Fibroblast of skin of left biceps (primary cell): ENCODE measurements at regions not wholly inside any gene's neighbourhood (a gene's known extent, or its start where the extent isn't known, plus 50 kb on each side); places are given as distances from the start of the nearest gene placed in this dataset.

ENCODE experiments used
- DNase-seq, 2 experiments: peaks; one replicate each; pipeline ENCODE4 v3.0.0-alpha.2; 2013; ENCODE audit warnings: low read depth in 2 of 2

- no peak for DNase-seq
Observed at GRCh38 chr14:58887931-58888330, 250.2 kb downstream of the DACT1 start.

- peak; percentile 92 for DNase-seq
Observed at GRCh38 chr14:58898655-58899316, 261.0 kb downstream of the DACT1 start.

GRCh38 chr14:58899317-58899713 lies 261.6 kb downstream of the DACT1 start:
- DNase-seq: peak; percentile 68 to 70

GRCh38 chr14:58901826-58902225 lies 264.1 kb downstream of the DACT1 start:
- no peak for DNase-seq

GRCh38 chr14:58904776-58905175 lies 267.0 kb downstream of the DACT1 start:
- no peak for DNase-seq

GRCh38 chr14:58907803-58908202 lies 270.0 kb downstream of the DACT1 start:
- DNase-seq: no peak

- DNase-seq: no peak
Observed at GRCh38 chr14:58912287-58912686, 274.5 kb downstream of the DACT1 start.

- DNase-seq: no peak
Observed at GRCh38 chr14:58912799-58913432, 275.2 kb downstream of the DACT1 start.

- DNase-seq: no peak
Observed at GRCh38 chr14:58914279-58914855, 274.1 kb upstream of the DAAM1 start.

- no peak for DNase-seq
Observed at GRCh38 chr14:58915646-58916045, 272.8 kb upstream of the DAAM1 start.

- peak in 1 of 2 experiments; percentile 44 for DNase-seq
Observed at GRCh38 chr14:58918066-58918738, 270.3 kb upstream of the DAAM1 start.

GRCh38 chr14:58919217-58919616 lies 269.2 kb upstream of the DAAM1 start:
- DNase-seq: no peak

GRCh38 chr14:58920230-58920629 lies 268.2 kb upstream of the DAAM1 start:
- no peak for DNase-seq

GRCh38 chr14:58922201-58922940 lies 266.1 kb upstream of the DAAM1 start:
- peak in 1 of 2 experiments; percentile 21 for DNase-seq

- no peak for DNase-seq
Observed at GRCh38 chr14:58923751-58924405, 264.6 kb upstream of the DAAM1 start.

GRCh38 chr14:58941629-58942028 lies 246.8 kb upstream of the DAAM1 start:
- DNase-seq: peak; percentile 74 to 77

GRCh38 chr14:58942516-58942915 lies 246.0 kb upstream of the DAAM1 start:
- DNase-seq: peak in 1 of 2 experiments; percentile 25

GRCh38 chr14:58944343-58944967 lies 244.0 kb upstream of the DAAM1 start:
- DNase-seq: no peak

GRCh38 chr14:58944968-58945356 lies 243.5 kb upstream of the DAAM1 start:
- no peak for DNase-seq

- no peak for DNase-seq
Observed at GRCh38 chr14:58946431-58946830, 242.0 kb upstream of the DAAM1 start.

GRCh38 chr14:58947156-58947555 lies 241.3 kb upstream of the DAAM1 start:
- no peak for DNase-seq
